Activated T-cell treated with anti-CD3 and anti-CD28 coated beads, Interleukin-2, amount 50 U/mL, for 72 hours (primary cell): ENCODE measurements at regions not wholly inside any gene's neighbourhood (a gene's known extent, or its start where the extent isn't known, plus 50 kb on each side); places are given as distances from the start of the nearest gene placed in this dataset.

Experiments
- ATAC-seq, 2 donors: fragments of 150-1000 bp; cut with Tn5 transposase; replicated peaks in 1 of 2; 2 replicates each; pipeline ENCODE4 v1.10.0; 2021; ENCODE audit warnings: moderate library complexity in 2 of 2, mild to moderate bottlenecking in 1 of 2
- DNase-seq, 2 donors: peaks; one replicate each; pipeline ENCODE4 v3.0.0; 2021 to 2022; ENCODE audit warnings: mixed read lengths in 1 of 2
- H3K27ac Mint-ChIP-seq: one replicate; pipeline ENCODE4 v1.8.0; 2022; ENCODE audit warnings: mild to moderate bottlenecking, moderate library complexity, mixed read lengths
- H3K27me3 Mint-ChIP-seq: one replicate; pipeline ENCODE4 v1.8.0; 2022; ENCODE audit warnings: low read depth, mixed read lengths
- H3K36me3 Mint-ChIP-seq, 2 donors: one replicate each; pipeline ENCODE4 v1.8.0; 2022; ENCODE audit warnings: mixed read lengths in 2 of 2, mild to moderate bottlenecking in 1 of 2; ENCODE audit not compliant: insufficient read depth in 2 of 2
- H3K4me1 Mint-ChIP-seq: one replicate; pipeline ENCODE4 v1.8.0; 2022; ENCODE audit warnings: low read depth, mixed read lengths
- H3K4me3 Mint-ChIP-seq, 2 donors: one replicate each; pipeline ENCODE4 v1.8.0; 2022; ENCODE audit warnings: mild to moderate bottlenecking in 2 of 2, mixed read lengths in 2 of 2, moderate library complexity in 2 of 2
- H3K9me3 Mint-ChIP-seq, 2 donors: one replicate each; pipeline ENCODE4 v1.8.0; 2022; ENCODE audit warnings: mixed read lengths in 2 of 2

- no peak for ATAC-seq
- H3K27me3 Mint-ChIP-seq = no peaks in the 10 kb centered on the region
- no peak overlapping the region for H3K27ac Mint-ChIP-seq
- no peak for DNase-seq
- H3K36me3 Mint-ChIP-seq = peaks cover 7 to 12% of the 10 kb centered on the region in 2 donors
- H3K4me1 Mint-ChIP-seq = no peaks in the 10 kb centered on the region
- no peak overlapping the region for H3K4me3 Mint-ChIP-seq
- peaks cover 10 to 15% of the 10 kb centered on the region in 2 donors for H3K9me3 Mint-ChIP-seq
Observed at GRCh38 chr21:34263629-34264028, 100.2 kb upstream of the KCNE2 start.

DNA sequence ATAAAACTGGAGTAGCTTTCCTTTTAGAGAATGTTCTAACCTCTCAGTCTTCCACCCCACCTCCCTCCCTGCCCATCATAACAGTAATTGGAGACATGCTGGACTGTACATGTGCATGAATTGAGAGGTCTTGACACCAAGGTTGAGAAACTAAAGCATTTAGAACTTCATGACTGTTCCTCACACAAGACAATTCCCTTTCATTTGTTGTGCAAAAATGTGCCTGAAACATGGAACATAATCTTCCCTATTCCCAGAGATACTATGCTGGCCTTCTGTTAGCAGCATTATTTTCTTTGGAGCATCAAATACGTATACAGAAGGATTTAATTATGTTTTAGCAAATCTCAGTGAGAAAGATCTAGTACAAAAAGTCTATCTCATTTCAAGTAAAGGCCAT, 97.5 kb upstream of the KCNE2 start:
- H3K27ac Mint-ChIP-seq = no peak overlapping the region
- ATAC-seq (no peak), DNase-seq (no peak)
- peaks cover 7 to 11% of the 10 kb centered on the region in 2 donors for H3K9me3 Mint-ChIP-seq
- H3K27me3 Mint-ChIP-seq = no peaks in the 10 kb centered on the region
- H3K36me3 Mint-ChIP-seq = peaks cover 7 to 12% of the 10 kb centered on the region in 2 donors
- no peaks in the 10 kb centered on the region for H3K4me1 Mint-ChIP-seq
- no peak overlapping the region for H3K4me3 Mint-ChIP-seq

GRCh38 chr21:34268493-34268892, 95.3 kb upstream of the KCNE2 start:
- H3K36me3 Mint-ChIP-seq = peaks cover 1 to 6% of the 10 kb centered on the region in 2 donors
- H3K4me3 Mint-ChIP-seq = no peak overlapping the region
- H3K27me3 Mint-ChIP-seq = peaks cover 11% of the 10 kb centered on the region
- no peak for DNase-seq
- no peaks in the 10 kb centered on the region for H3K4me1 Mint-ChIP-seq
- peaks cover 2 to 5% of the 10 kb centered on the region in 2 donors for H3K9me3 Mint-ChIP-seq
- H3K27ac Mint-ChIP-seq = no peak overlapping the region
- no peak for ATAC-seq

DNA sequence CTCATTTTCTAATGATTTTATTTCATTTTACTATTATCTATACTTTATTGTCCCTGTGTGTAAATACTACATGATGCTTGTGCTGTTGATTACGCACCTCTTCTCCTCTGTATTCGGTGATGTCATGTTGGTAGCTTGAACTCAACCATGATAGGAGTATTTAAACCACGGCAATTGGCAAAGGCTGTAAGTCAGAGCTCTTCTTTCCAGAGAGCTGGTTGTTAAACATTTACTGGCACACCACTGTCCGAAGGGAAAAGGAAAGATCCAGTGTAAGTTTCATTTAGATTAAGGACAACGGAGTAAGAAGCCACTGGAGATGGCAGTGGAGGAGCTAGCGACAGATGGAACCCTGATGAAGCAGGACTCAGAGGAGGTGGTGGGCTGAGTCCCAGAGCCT, 93.4 kb upstream of the KCNE2 start:
- ATAC-seq (no peak), DNase-seq (no peak)
- Mint-ChIP-seq H3K27me3 (peaks cover 17% of the 10 kb centered on the region), H3K4me3 (no peak overlapping the region), H3K4me1 (no peaks in the 10 kb centered on the region), H3K27ac (no peak overlapping the region), H3K36me3 (no peaks in the 10 kb centered on the region), H3K9me3 (peaks cover 2 to 3% of the 10 kb centered on the region in 2 donors)

- ATAC-seq (no peak), DNase-seq (no peak)
- H3K36me3 Mint-ChIP-seq = no peaks in the 10 kb centered on the region
Observed at GRCh38 chr21:34271189-34271851, 92.5 kb upstream of the KCNE2 start.

GRCh38 chr21:34272321-34272720, 91.5 kb upstream of the KCNE2 start:
- H3K27ac Mint-ChIP-seq = no peak overlapping the region
- H3K4me1 Mint-ChIP-seq = peaks cover 12% of the 10 kb centered on the region
- no peak overlapping the region for H3K4me3 Mint-ChIP-seq
- peaks cover 2 to 10% of the 10 kb centered on the region in 2 donors for H3K36me3 Mint-ChIP-seq
- peaks cover 25% of the 10 kb centered on the region for H3K27me3 Mint-ChIP-seq
- no peak for ATAC-seq
- DNase-seq = no peak
- H3K9me3 Mint-ChIP-seq = peaks cover 4 to 12% of the 10 kb centered on the region in 2 donors

More at GRCh38 chr21:34271189-34271851, 92.5 kb upstream of the KCNE2 start:
- Mint-ChIP-seq H3K4me1 (peaks cover 3% of the 10 kb centered on the region), H3K4me3 (no peak overlapping the region), H3K9me3 (peaks cover 2 to 3% of the 10 kb centered on the region in 2 donors), H3K27ac (no peak overlapping the region), H3K27me3 (peaks cover 17% of the 10 kb centered on the region)

DNA sequence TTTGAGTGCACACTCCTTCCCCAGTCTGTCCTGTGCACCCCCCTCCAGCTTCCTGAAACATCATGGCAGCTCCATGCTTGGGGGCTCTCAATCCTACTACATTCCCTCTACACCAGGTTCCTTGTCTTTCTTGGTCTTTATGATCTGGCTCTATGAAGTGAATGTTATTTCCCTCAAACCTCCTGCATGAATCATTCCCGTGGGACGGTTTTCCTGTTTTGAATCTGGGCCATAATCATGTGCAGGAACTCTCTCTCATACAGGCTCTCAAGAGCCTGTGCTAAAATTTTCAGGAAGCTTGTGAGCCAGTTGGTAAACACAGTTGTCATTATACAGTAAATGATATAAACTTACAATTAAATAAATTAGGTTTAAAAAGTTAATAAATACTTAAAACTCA, 89.8 kb upstream of the KCNE2 start:
- Mint-ChIP-seq H3K27ac (no peak overlapping the region), H3K9me3 (peaks cover 4 to 13% of the 10 kb centered on the region in 2 donors), H3K27me3 (peaks cover 31% of the 10 kb centered on the region), H3K4me3 (no peak overlapping the region), H3K4me1 (peaks cover 12% of the 10 kb centered on the region), H3K36me3 (peaks cover 2 to 10% of the 10 kb centered on the region in 2 donors)
- DNase-seq (no peak), ATAC-seq (no peak)

- Mint-ChIP-seq H3K36me3 (peaks cover 2 to 10% of the 10 kb centered on the region in 2 donors), H3K4me3 (peak overlapping the region; percentile 48 to 76), H3K27me3 (peaks cover 32% of the 10 kb centered on the region), H3K9me3 (peaks cover 4 to 13% of the 10 kb centered on the region in 2 donors), H3K27ac (peak overlapping the region; percentile 49), H3K4me1 (peaks cover 12% of the 10 kb centered on the region)
- ATAC-seq (peak; percentile 99), DNase-seq (peak; percentile 69 to 71)
Observed at GRCh38 chr21:34276711-34277425, 86.9 kb upstream of the KCNE2 start.

DNA sequence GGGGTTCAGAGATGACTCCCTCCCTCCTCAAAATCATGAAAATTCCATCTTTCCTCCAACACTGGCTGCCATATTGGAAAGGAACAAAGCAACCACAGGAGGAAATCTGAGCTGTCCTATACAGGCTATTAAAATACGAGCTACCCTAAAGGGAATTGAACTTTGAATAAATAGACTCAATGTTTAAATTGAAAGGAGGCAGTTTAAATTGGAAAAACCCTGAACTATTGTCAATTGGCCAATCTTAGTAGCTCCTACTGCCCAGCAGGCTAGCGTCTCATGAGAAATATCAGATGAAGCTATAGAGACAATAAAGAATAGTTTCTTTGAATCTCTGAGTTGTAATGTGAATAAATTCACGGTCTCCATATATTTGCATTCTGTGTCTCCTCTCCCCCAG, 85.4 kb upstream of the KCNE2 start:
- Mint-ChIP-seq H3K27ac (no peak overlapping the region), H3K36me3 (peaks cover 2 to 10% of the 10 kb centered on the region in 2 donors), H3K4me1 (peaks cover 21% of the 10 kb centered on the region), H3K27me3 (peaks cover 21% of the 10 kb centered on the region), H3K4me3 (no peak overlapping the region), H3K9me3 (peaks cover 4 to 13% of the 10 kb centered on the region in 2 donors)
- ATAC-seq (no peak), DNase-seq (no peak)

GRCh38 chr21:34279285-34279684, 84.5 kb upstream of the KCNE2 start:
- peaks cover 2 to 10% of the 10 kb centered on the region in 2 donors for H3K9me3 Mint-ChIP-seq
- peaks cover 21% of the 10 kb centered on the region for H3K4me1 Mint-ChIP-seq
- no peak for DNase-seq
- H3K4me3 Mint-ChIP-seq = no peak overlapping the region
- no peak overlapping the region for H3K27ac Mint-ChIP-seq
- no peak for ATAC-seq
- peaks cover 2 to 10% of the 10 kb centered on the region in 2 donors for H3K36me3 Mint-ChIP-seq
- H3K27me3 Mint-ChIP-seq = peaks cover 15% of the 10 kb centered on the region

GRCh38 chr21:34279883-34280282, 83.9 kb upstream of the KCNE2 start:
- H3K4me1 Mint-ChIP-seq = peaks cover 21% of the 10 kb centered on the region
- H3K27ac Mint-ChIP-seq = no peak overlapping the region
- no peak for ATAC-seq
- peaks cover 15% of the 10 kb centered on the region for H3K27me3 Mint-ChIP-seq
- peaks cover 2 to 10% of the 10 kb centered on the region in 2 donors for H3K9me3 Mint-ChIP-seq
- no peak for DNase-seq
- no peak overlapping the region for H3K4me3 Mint-ChIP-seq
- peaks cover 2 to 10% of the 10 kb centered on the region in 2 donors for H3K36me3 Mint-ChIP-seq

DNA sequence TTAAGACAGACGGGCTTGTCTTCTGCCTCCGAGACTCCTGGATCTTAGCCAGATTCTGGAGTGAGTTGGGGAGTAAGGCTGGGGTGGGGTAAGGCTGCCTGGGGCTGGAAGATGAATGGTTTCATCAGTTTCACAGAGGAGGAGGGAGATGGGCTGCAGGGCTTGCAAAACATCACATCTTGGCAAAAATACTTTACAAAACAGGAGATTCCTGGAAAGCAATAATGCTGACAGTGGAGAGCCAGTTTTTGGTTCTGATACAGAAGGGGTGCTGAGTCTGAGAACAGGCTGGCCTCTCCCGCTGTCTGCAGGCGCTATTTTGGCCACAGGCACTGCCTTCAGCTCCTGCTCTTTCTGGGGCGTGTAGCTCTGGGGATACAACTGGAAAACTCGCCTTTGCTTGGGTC, 83.4 kb upstream of the KCNE2 start:
- Mint-ChIP-seq H3K27ac (no peak overlapping the region), H3K4me3 (no peak overlapping the region), H3K27me3 (peaks cover 15% of the 10 kb centered on the region), H3K36me3 (peaks cover 2 to 10% of the 10 kb centered on the region in 2 donors), H3K4me1 (peaks cover 21% of the 10 kb centered on the region), H3K9me3 (peaks cover 2 to 10% of the 10 kb centered on the region in 2 donors)
- no peak for DNase-seq
- no peak for ATAC-seq

DNA sequence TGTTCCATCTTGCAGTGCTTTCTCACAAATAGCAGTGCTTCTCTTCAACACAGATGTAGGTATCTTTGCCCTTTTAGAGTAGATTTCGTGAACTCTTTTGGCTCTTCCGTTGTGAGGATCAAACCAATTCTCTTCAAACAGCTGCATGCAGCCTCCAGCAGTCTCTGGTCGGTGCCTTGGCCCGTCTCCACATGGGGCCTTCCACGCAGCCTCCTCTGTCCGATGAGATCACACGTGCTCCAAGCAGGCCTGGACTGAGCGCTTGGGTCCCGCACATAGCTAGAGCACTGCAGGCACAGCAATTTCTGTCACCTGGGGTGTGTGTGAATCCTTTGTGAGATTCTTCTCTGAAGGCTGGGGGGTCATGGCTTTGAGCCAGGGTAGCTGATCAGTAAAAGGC, 82.8 kb upstream of the KCNE2 start:
- Mint-ChIP-seq H3K9me3 (peaks cover 2 to 10% of the 10 kb centered on the region in 2 donors), H3K27me3 (peaks cover 15% of the 10 kb centered on the region), H3K4me1 (peaks cover 21% of the 10 kb centered on the region), H3K36me3 (peaks cover 2 to 11% of the 10 kb centered on the region in 2 donors), H3K4me3 (no peak overlapping the region), H3K27ac (no peak overlapping the region)
- DNase-seq = no peak
- no peak for ATAC-seq
